Chondrocyte (in vitro differentiated cells): ENCODE measurements at regions not wholly inside any gene's neighbourhood (a gene's known extent, or its start where the extent isn't known, plus 50 kb on each side); places are given as distances from the start of the nearest gene placed in this dataset.

Source experiments
- DNase-seq: peaks from one replicate; pipeline ENCODE4 v3.0.0; 2021; ENCODE audit warnings: mixed read lengths, low spot score
- H3K27ac Mint-ChIP-seq: one replicate; pipeline ENCODE4 v1.8.0; 2021; ENCODE audit warnings: mild to moderate bottlenecking, moderate library complexity, mixed read lengths; ENCODE audit not compliant: unreplicated experiment
- H3K27me3 Mint-ChIP-seq: 2 replicates; pipeline ENCODE4 v1.8.0; 2021; ENCODE audit warnings: low read depth, mixed read lengths
- H3K36me3 Mint-ChIP-seq: 2 replicates; pipeline ENCODE4 v1.8.0; 2021; ENCODE audit warnings: low read depth, mixed read lengths
- H3K4me1 Mint-ChIP-seq: 2 replicates; pipeline ENCODE4 v1.8.0; 2021; ENCODE audit warnings: low read depth, mild to moderate bottlenecking, mixed read lengths
- H3K4me3 Mint-ChIP-seq: one replicate; pipeline ENCODE4 v1.8.0; 2021; ENCODE audit warnings: mild to moderate bottlenecking, moderate library complexity, mixed read lengths; ENCODE audit not compliant: unreplicated experiment
- H3K9me3 Mint-ChIP-seq: 2 replicates; pipeline ENCODE4 v1.8.0; 2021; ENCODE audit warnings: low read depth, mixed read lengths
- CTCF ChIP-seq: fragments of 200-600 bp; sonication (generic); IDR thresholded peaks from 2 replicates; pipeline ENCODE4 v1.5.0; 2021; ENCODE audit warnings: antibody characterized with exemption, mild to moderate bottlenecking, moderate library complexity

- no peaks in the 10 kb centered on the region for H3K9me3 Mint-ChIP-seq
- H3K4me3 Mint-ChIP-seq = no peak overlapping the region
- no peak for DNase-seq
- H3K27me3 Mint-ChIP-seq = no peaks in the 10 kb centered on the region
- no peaks in the 10 kb centered on the region for H3K36me3 Mint-ChIP-seq
- H3K4me1 Mint-ChIP-seq = peaks cover 42% of the 10 kb centered on the region
- H3K27ac Mint-ChIP-seq = peak overlapping the region; percentile 99
- no peak for TF ChIP-seq CTCF
Measured at GRCh38 chr2:64289737-64290136, 145.5 kb upstream of the PELI1 start.

DNA sequence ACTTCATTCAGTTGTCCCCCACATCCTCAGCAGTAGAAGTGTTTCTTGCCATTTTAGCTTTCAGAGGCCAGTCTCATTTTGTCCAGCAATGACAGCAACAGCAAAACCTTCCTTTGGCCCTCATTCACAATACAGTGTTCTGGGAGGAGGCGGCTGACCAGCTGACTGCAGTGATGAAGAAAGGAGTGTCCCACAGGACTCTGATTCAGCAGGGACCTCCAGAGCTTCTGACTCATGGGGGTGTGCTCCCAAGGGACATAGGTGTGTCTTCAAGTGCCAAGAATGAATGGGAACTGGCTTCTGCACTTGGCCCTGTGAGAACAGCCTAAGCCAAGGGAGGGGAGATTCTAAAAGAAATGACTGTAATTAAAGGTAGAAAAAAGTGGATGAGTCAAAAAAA lies 147.0 kb upstream of the PELI1 start:
- Mint-ChIP-seq H3K4me3 (no peak overlapping the region), H3K4me1 (peaks cover 45% of the 10 kb centered on the region), H3K27me3 (no peaks in the 10 kb centered on the region), H3K36me3 (no peaks in the 10 kb centered on the region), H3K9me3 (no peaks in the 10 kb centered on the region), H3K27ac (peak overlapping the region; percentile 45)
- no peak for DNase-seq
- no peak for TF ChIP-seq CTCF

- Mint-ChIP-seq H3K9me3 (no peaks in the 10 kb centered on the region), H3K27me3 (no peaks in the 10 kb centered on the region), H3K27ac (no peak overlapping the region), H3K36me3 (peaks cover 1% of the 10 kb centered on the region), H3K4me3 (no peak overlapping the region), H3K4me1 (peaks cover 12% of the 10 kb centered on the region)
- TF ChIP-seq CTCF = no peak
- DNase-seq = no peak
Measured at GRCh38 chr2:64295326-64296139, 151.3 kb upstream of the PELI1 start.

- H3K4me3 Mint-ChIP-seq = no peak overlapping the region
- TF ChIP-seq CTCF = no peak
- H3K9me3 Mint-ChIP-seq = no peaks in the 10 kb centered on the region
- H3K36me3 Mint-ChIP-seq = peaks cover 1% of the 10 kb centered on the region
- no peak for DNase-seq
- no peaks in the 10 kb centered on the region for H3K27me3 Mint-ChIP-seq
- no peak overlapping the region for H3K27ac Mint-ChIP-seq
- peaks cover 6% of the 10 kb centered on the region for H3K4me1 Mint-ChIP-seq
Measured at GRCh38 chr2:64296140-64296480, 151.9 kb upstream of the PELI1 start.

GRCh38 chr2:64296695-64297346 lies 152.6 kb upstream of the PELI1 start:
- Mint-ChIP-seq H3K27me3 (no peaks in the 10 kb centered on the region), H3K27ac (no peak overlapping the region), H3K9me3 (no peaks in the 10 kb centered on the region), H3K4me3 (no peak overlapping the region), H3K36me3 (peaks cover 1% of the 10 kb centered on the region), H3K4me1 (peaks cover 3% of the 10 kb centered on the region)
- no peak for TF ChIP-seq CTCF
- no peak for DNase-seq
